HT1080 (cell line): ENCODE measurements at regions not wholly inside any gene's neighbourhood (a gene's known extent, or its start where the extent isn't known, plus 50 kb on each side); places are given as distances from the start of the nearest gene placed in this dataset.
"Not testable (repeated sequence)": the region's sequence is repeated elsewhere in the genome, so short reads cannot be mapped to it uniquely, and the experiment has no call there.

Experiments used
- DNase-seq: peaks from one replicate; pipeline ENCODE4 v3.0.0-alpha.2; 2015; ENCODE audit warnings: low read depth

DNA sequence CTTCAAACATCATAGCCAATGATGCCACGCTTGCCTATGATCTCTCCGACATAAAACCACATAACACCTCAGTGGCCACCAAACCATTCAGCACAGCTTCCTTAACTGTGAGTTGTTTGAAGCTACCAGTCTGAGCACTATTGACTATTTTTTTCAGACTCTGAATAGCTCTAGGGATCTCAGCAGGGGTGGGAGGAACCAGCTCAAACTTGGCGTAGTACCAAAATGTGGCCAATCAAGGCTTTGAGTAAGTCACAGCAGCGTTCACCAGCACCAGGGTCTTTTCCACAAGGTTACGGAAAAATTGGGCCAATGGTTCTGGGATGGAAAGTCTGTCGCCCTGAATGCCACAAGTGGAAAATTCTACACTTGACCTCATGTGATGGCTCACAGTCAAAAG is 70.6 kb downstream of the SMPDL3A start:
- no peak for DNase-seq

GRCh38 chr6:122861594-122861993 is 72.5 kb downstream of the SMPDL3A start:
- no peak for DNase-seq

DNA sequence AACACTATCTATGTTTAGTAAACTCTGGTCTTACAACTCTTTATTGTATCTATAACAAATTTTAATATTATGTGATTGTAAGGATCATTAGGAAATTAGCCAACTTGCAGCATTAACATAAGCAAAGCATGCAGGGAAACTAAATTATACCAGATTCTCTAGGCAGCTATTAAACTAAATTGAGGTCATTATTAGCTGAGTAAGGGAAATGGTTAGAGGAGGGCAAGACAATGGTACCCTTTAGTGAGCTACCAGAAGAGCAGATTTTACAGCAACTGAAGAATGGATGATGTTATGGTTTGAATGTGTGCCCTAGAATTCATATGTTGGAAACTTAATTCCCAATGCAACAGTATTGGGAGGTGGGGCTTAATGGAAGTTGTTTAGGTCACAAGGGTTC is 79.1 kb downstream of the SMPDL3A start:
- no peak for DNase-seq

DNA sequence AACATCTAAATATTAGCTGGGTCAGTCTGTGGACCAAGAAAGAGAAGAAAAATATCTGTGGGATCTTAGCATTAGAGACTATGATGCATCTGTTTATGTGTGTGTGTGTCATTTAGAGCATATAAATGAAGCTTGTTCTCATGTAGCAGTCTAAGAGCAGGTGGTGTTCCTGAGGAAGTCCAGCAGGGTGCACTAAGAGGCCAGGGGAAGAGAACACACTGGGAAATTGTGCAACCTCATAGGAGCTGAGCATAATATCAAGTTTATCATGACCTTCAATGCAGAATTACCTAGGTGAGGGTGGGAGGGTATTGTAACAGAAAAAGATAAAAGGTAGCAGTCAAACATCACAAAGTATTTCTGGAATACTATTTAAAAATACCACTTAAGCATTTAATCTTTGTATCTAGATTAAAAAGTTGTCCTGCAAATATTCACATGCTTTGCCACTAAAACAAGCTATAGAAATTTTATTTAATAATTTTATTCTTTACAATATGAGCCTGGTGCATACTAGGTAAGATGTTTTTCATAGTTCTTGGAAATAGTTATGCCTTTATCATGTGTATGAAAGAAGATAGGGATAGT is 80.5 kb downstream of the SMPDL3A start:
- peak; percentile 50 for DNase-seq

DNA sequence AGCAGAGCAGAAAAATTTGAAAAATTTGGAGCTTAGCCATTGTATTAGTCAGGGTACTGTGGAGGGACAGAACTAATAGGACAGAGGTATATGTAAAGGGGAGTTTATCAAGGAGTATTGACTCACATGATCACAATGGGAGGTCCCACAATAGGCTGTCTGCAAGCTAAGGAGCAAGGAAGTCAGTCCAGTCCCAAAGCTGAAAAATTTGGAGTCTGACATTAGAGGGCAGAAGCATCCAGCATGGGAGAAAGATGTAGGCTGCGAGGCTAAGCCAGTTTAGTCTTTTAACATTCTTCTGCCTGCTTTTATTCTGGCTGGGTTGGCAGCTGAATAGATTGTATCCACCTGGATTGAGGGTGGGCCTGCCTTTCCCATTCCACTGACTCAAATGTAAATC is 82.0 kb downstream of the SMPDL3A start:
- DNase-seq, result no peak

DNA sequence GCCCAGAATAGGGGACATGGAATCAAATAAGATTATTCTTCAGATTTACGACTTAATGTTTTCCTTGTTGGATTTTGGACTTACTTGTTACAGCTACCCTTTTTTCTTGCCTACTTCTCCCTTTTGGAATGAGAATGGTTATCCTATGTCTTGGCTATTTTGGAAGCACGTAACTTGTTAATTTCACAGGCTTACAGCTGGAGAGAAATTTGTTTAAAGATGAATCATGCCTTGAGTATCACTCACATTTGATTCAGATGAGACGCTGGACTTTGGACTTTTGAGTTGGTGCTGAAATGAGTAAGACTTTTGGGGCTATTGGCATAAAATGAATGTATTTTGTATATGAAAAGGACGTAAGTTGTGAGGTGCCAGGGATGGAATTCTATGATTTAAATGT is 83.3 kb downstream of the SMPDL3A start:
- DNase-seq, result no peak

GRCh38 chr6:122877302-122877701 is 88.2 kb downstream of the SMPDL3A start:
- DNase-seq, result no peak

DNA sequence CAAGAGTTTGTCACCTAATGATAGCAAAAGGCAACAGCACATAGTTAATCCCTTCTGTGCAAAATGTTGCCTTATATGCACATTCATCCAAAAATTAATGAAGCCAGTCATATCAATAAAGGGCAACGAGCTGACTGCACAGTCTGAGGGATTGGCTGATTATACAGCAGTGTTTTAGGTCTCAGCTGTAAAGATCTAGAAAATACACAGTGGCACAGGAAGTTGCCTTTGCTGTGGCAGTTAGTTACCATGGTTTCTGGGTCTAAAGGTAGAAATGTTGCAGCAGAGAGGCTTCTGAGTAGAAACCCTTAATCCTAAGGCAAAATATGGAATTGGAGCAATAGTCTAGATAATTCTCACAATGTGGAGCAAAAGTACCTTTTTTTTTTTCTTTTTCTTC is 89.7 kb downstream of the SMPDL3A start:
- no peak for DNase-seq

- no peak for DNase-seq
Measured at GRCh38 chr6:122886481-122886880, 97.4 kb downstream of the SMPDL3A start.

DNA sequence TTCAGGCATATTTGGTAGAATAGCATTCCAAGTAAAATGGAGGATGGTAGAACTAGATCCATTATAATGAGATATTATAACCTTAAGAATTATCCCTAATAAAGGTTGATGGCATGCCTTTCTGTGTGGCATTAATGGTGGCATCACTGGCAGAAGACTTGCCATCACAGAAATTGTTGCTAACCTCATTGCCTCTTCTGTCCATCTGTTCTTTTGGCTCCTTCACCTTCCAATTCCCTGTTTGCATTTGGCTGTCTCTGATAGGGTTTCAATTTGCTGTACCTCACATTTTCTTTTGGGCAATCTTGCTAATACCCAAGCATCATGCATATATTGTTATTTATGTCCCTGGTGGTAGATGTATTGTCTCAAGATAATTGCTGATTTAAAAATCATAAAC is 98.9 kb downstream of the SMPDL3A start:
- no peak for DNase-seq

GRCh38 chr6:122888680-122889079 is 99.6 kb downstream of the SMPDL3A start:
- DNase-seq, result not testable (repeated sequence)

GRCh38 chr6:122890250-122890649 is 101.2 kb downstream of the SMPDL3A start:
- no peak for DNase-seq

- no peak for DNase-seq
Measured at GRCh38 chr6:122894791-122895190, 101.2 kb upstream of the CLVS2 start.

DNA sequence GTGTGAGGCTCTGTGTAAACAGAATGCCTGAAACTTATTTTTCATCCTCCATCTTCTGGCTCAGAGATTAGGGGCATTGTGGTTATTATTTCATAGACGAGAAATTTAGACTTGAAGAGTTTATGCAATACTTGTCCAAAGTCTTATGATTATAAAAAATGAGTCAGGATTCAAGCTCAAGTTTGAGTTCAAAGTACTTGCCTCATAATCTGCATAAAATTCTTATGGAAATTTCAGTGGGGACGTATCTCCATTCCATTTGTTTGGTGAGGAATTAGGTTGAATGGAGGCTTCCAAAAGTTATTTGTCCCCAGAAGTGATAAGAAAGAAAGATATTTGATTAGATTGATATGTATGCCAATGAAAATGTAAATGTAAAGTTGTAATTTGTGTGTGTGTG is 93.7 kb upstream of the CLVS2 start:
- no peak for DNase-seq

DNA sequence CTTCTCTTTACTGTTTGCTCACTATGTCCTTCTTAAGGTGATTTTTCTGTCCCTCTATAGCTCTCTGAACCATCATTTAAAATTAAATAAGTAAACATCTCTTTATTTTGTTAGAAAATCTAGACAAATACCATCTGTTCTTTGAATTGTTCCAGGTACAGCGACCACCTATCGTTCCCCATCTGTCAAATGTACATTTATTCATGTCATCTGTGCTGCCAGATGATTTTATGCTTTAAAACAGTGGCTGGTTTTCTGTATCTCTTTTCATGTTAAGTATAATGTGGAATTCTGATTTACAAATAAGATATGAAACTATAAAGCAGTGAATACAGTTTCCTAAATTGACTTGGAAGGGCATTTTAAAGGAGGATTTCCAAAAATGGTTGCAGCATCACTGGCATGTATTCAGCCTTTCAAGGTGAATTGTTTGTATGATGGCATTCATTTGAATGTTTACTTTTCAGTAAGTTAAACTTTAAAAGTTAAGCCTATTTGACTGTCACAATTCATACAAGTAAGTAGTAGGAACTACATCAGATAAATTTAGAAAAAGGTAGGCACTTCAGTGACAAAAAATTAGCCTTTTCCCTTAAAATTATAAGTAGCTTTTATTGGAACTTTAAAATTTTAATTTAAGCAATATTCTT is 92.6 kb upstream of the CLVS2 start:
- no peak for DNase-seq

GRCh38 chr6:122904166-122904565 is 91.9 kb upstream of the CLVS2 start:
- no peak for DNase-seq

GRCh38 chr6:122913558-122913957 is 82.5 kb upstream of the CLVS2 start:
- no peak for DNase-seq

GRCh38 chr6:122918714-122919113 is 77.3 kb upstream of the CLVS2 start:
- no peak for DNase-seq

- DNase-seq, result no peak
Measured at GRCh38 chr6:122930252-122931180, 65.5 kb upstream of the CLVS2 start.

GRCh38 chr6:122931916-122932315 is 64.1 kb upstream of the CLVS2 start:
- no peak for DNase-seq

DNA sequence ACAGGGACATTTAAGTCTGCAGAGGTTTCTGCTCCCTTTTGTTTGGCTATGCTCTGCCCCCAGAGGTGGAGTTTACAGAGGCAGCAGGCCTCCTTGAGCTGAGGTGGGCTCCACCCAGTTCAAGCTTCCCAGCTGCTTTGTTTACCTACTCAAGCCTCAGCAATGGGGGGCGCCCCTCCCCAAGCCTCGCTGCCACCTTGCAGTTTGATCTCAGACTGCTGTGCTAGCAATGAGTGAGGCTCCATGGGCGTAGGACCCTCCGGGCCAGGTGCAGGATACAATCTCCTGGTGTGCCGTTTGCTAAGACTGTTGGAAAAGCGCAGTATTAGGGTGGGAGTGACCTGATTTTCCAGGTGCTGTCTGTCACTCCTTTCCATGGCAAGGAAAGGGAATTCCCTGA is 51.1 kb upstream of the CLVS2 start:
- DNase-seq, result not testable (repeated sequence)
